SIG-M5 treated with dmso at 0.1 percent for 504 hours (cell line): ENCODE measurements at regions not wholly inside any gene's neighbourhood (a gene's known extent, or its start where the extent isn't known, plus 50 kb on each side); places are given as distances from the start of the nearest gene placed in this dataset.
"Not testable (repeated sequence)": the region's sequence is repeated elsewhere in the genome, so short reads cannot be mapped to it uniquely, and the experiment has no call there.

ENCODE experiments used
- DNase-seq: peaks from one replicate; lab custom pipeline; 2025; ENCODE audit not compliant: unreplicated experiment; lab: John Stamatoyannopoulos, UW

DNA sequence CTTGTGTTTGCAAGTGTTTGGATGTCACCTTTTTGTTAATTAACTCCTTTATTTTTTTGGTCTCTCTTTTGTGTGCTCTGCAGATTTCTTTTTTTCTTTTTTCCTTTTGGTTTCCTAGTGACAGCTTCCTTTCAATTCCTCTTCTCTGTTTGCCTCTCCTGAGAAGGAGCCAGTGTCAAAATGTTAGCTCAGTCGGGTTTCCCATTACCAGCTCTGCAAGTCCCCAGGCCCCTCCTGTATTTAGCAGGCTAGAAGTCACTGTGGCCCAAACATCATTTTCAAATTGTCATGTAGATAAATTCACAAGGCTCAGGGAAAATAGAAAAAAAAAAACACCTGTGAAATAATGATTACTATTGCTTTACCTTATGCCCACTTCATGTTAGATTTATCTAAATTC, 1621.6 kb downstream of the CDH8 start:
- DNase-seq: no peak

DNA sequence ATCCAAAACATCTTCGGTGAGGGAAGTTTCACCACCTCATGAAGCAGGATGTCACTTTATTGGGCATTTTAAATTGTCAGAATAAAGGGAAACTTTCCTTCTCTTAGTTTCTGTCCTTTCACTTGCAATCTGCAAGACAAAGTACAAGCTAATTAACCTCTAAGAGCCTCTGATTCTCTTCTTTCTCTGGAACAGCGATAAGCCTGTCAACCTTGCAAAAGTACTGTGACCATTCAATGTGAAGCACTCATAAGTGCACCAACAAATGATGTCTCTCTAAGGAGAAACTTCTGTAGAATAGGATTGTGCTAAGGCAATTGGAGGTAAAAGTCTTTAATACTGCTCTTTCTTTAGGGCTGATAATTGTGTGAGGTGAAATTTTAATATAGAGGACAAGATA, 1622.3 kb downstream of the CDH8 start:
- no peak for DNase-seq

DNA sequence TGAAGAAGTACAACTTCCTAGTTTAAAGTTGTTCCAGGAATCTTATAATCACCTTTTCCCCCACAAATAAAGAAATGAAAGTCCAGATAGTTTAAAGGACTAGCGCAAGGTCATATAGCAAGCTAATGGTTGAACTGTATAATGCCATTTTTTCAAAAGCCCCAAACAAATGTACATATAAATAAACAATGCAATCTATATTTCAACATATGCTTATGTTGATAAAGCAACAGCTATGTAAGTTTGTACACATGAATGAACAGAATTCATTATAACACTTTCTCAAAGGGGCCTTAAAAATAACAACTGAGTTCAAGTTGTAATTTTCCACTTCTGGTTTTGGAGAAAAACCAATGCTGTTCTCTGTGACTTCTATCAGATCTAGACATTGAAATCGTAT, 1628.6 kb downstream of the CDH8 start:
- no peak for DNase-seq

DNA sequence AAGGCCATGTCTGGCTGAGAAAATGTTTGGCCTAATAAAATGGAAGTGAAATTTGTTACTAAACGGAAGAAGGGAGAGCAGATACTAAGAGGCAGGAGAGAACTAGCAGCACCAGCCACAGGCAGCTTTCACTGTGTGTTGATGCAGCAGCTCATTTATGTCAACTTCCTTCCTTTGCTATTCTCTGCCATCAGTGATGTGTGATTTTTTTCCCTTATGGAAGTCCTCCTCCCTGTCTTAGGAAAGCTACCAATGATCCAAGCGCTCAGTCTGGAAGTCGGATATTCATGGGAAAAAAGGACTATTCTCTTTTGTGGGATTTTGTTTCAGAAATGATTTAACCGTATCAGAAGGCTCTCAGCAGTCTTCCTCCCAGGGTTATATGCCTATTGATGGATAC, 1629.2 kb downstream of the CDH8 start:
- no peak for DNase-seq

DNA sequence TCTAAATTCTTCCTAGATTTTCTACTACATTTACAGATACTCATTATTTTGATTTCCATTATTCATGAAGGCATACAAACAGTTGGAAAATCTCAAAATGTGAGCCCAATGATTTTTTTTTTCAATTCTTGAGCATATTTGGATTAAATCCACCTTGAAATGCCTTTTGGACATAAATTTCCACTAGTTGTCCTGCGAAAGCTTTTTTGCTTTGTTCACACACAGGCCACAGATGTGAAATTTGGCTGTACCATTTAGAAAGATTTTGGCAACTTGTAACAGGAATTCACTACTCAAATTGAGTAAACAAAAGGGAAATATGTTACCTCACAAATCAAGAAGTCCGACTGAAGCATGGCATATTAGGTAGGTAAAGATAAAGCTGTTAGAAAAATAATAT, 1631.0 kb downstream of the CDH8 start:
- no peak for DNase-seq

DNA sequence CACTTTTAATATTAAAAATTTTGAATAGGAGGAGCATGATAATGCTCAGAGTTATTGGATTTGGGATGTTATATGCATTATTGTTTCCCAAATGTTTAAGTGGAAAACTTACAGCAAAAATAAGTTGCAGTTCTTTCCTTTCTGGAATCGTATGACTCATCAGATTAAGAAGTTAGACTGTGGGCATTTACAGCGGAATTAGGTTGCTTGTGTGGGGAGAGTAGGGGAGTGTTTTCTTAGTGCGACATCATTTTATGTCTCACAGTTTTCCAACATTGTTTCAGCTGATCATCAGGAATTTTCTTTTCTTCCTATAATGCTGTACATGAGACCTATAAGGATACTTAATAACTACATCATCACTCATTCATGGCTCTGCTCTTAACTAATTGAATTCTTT, 1631.8 kb downstream of the CDH8 start:
- no peak for DNase-seq

DNA sequence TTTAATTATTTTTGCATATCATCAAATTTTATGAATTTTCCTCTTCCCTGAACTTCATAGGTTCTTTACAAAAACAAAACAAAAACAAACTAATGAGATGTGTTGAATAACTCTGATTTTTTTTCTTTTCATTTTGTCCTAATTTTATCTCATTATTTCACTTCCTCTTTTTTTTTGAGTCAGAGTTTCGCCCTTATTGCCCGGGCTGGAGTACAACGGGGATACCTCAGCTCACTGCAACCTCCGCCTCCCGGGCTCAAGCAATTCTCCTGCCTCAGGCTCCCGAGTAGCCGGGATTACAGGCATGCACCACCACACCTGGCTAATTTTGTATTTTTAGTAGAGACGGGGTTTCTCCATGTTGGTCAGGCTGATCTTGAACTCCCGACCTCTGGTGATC, 1633.3 kb downstream of the CDH8 start:
- peak; percentile 3 for DNase-seq

DNA sequence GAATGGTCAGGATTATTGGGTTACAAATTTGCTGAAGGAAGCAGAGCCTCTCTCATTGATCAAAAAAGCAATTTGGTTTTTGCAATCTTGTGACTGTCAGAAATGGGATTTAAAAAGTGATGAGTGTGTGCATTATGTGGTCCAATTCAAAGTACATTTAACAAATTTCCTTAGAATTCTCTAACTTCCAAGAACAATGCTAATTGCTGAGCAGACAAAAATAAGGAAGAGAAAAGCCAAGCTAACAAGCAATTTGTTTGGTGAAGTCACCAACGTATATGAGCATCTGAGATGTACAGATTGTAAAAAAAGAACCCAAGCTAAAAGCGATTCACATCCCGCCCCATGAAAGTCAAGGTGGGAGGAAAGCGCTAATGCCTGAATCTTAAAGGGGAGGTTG, 1643.9 kb downstream of the CDH8 start:
- DNase-seq: no peak

DNA sequence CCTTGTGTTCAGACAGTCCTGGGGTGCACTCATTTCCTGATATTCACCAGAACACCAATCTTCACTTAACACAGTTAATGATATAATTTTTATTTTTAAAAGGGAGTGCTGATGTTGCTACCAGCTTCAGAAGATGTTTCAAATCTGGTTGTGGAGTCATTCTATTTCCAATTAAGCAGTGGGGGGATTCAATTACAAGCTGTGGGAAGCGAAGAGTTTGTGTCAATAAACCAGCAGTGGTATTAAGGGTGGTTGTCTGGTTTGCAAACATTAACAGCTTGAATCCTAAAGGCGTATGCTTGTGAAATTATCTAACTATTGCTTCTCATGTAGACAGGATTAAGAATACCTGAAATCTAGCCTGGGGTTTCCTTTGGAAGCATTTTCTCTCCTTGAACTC, 1637.5 kb upstream of the GOT2 start:
- DNase-seq: no peak

DNA sequence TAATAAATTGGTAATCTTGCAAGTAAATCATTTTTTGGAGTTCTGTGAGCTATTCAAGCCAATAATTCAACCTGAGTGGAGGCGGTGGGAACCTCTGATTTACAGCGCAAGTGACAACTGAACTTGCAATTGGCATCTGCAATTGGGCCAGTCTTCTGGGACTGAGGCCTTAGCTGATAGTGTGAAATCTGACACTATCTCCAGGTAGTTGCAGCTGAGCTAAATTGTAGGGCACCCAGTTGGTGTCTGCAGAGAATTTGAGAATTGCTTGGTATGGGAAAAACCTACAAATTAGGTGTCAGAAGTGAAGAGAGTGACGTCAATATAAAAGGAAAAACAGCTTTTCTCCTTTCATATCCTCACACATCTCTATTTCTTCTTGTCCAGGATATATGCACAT, 1633.6 kb upstream of the GOT2 start:
- no peak for DNase-seq

DNA sequence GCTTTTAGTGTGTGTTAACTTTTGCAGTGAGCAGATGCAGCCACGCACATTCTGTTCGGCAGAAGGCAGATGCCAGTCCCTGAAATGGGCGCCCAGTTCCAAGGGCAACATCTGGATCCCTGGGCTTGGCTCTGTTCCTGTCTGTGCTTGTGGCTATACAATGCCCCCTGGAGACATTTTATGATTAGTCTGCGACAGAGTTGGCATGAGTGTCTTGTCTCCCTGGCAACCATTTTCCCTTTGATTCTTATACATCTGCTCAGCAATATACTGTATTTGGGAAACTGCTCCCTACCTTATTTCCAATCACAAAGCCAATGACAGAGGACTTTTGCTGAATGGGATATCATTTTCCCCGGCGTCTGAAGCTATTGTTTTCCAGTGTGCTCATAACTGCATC, 1629.5 kb upstream of the GOT2 start:
- no peak for DNase-seq

DNA sequence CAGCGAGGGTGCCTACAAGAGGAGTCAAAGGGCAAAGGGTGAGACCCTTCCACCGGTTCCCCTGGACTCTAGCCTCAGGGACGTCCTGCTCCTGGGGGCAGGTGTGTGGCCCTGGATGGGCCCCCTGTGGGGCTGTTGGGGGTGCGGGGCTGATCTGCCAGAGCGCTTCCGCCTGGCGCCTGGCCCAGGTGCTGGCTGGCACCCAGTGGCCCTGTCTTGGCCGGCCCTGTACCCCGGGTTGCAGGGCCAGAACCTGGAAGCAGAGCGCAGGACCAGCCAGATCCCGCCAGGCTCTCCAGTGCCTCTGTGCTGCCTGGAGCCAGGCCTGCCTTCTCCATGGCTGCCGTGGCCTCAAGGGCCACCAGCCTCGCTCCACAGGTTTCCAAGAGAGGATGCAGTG, 1625.8 kb upstream of the GOT2 start:
- not testable (repeated sequence) for DNase-seq

DNA sequence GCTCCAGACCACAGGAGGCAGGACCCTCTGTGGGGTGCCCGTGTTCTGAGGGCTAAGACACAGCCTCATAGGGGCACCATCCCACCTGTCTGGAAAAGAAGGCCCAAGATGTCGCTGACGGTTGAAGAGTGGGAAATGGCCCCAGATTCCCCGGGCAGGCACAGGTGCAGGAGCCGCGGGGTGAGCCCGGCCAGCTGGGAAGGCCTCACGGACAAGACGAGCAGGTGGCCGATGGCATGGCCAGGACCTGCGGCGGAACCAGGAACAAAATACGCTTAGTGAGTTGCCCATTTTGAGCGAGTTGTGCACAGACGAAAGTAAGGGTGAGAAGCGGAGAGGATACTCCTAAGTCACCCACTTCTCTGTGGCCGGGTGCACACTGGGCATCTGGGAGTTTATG, 1625.3 kb upstream of the GOT2 start:
- DNase-seq: not testable (repeated sequence)

DNA sequence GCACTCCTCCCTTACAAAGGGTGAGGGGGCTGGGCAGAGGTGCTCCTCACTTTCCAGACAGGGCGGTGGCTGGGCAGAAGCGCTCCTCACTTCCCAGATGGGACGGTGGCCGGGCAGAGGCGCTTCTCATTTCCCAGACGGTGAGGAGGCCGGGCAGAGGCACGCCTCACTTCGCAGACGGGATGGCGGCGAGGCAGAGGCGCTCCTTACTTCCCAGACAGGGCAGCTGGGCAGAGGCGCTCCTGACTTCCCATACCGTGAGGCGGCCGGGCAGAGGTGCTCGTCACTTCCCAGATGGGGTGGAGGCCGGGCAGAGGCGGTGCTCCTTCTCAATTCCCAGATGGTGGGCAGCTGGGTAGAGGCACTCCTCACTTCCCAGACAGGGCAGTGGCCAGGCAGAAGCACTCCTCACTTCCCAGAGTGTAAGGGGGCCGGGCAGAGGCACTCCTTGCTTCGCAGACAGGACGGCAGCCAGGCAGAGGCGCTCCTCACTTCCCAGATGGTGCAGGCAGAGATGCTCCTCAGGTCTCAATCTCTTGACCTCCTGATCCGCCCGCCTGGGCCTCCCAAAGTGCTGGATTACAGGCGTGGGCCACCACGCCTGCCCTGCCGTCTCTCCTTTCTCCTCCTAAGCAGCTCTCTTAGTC, 1623.9 kb upstream of the GOT2 start:
- DNase-seq: not testable (repeated sequence)

DNA sequence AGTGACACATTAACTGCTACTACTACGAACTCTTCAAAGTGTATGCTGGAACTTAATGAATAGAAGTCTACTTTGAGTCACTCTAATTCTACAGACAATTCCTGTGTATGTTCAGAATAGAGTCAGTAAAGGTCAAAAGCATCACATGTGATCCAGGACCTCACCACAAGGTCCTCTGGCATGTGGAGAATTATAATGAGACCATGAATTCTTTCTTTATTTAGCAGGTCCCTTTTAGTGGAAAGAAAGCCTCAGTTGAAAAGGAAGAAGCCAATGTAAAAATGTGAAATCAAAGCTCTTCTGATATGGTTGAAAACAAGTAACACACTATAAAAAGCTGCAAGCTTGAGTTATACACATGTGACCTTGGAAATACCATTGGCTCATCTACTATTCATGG, 1612.1 kb upstream of the GOT2 start:
- DNase-seq: no peak

DNA sequence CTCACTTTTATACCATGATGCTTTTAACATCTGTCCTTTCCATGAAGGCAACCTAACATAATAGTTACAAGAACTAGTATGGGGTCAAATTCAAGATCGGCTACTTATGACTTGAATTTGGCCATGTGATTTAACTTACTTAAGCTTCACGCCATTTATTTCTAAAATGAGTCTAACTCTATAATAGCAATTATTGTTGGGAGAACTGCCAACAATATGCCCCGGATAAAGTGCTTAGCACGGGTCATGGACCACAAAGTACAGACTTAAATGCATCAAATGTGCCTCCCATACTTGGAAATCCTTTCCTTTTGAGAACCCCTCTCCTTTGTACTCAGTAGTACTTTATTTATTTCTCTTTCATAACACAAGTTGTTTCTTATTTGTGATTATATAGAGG, 1603.6 kb upstream of the GOT2 start:
- DNase-seq: no peak

DNA sequence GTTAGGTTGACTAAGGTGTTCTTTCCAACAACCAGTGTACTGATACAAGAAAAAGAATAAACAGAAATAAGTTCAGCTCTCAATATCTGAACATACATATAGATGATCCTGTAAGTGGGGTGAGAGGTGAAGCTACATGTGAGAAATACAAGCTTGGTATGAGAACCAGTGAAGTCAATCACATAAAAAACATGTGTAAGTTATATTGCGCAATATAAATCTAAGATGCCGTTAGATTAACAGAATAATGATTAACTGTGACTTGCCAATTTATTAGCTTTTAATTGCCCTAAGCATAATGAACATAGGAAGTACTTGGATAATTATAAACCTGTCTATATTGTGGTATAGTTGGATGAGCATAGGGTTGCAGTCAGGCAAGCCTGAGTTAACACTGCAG, 1597.1 kb upstream of the GOT2 start:
- no peak for DNase-seq

DNA sequence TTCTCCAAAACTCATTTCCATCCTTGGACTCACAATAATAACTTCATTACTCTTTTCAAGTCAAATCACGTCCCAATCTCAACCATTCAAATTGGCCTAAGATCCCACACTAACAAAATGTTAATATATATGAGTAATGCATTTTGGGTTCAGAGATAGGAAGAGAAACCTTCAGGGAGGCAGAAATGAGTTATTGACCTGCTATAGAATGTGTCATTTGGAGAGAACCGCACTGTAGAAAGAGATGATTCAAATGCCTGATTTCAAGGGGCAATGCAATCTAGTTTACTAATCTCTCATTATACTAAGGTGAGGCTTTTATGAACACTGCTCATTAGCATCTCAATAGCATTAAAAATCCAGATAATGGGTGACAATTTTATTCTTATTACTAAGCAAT, 1595.0 kb upstream of the GOT2 start:
- DNase-seq: no peak

DNA sequence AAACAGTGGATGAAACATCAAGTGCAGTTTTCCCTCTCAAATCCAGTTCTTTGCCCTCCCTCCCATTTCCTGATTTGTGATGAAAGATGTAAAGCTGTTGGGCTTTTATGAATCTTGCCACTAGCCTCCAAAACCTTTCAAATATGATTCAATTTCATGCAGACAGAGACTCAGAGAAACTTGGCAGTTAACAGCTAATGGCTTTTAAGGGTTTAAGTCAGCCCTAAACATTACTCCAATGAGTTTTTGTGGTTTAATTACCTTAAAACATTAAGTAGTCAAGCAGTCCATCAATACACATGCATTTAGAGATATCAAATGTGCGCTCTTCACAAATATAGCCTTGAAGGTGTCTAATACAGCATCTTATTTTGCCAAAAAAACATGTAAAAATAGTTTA, 1594.0 kb upstream of the GOT2 start:
- DNase-seq: no peak

DNA sequence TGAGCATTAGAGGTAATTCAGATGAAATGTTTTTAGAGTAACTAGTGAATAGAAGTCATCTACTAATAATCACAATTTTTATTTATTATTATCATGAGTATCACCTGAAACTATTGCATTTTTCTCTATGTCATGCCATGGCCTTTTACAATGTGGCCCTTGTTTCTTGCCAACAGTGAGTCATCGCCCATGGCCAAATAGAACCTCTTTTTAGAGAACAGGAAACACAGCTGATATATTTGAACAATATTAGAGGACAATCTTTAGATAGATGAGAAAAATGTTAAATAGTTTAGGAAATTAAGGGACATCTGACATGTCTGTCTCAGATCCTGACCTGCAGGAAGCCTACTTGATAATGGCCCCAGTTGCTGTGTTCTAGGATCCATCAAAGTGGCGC, 1584.4 kb upstream of the GOT2 start:
- no peak for DNase-seq

DNA sequence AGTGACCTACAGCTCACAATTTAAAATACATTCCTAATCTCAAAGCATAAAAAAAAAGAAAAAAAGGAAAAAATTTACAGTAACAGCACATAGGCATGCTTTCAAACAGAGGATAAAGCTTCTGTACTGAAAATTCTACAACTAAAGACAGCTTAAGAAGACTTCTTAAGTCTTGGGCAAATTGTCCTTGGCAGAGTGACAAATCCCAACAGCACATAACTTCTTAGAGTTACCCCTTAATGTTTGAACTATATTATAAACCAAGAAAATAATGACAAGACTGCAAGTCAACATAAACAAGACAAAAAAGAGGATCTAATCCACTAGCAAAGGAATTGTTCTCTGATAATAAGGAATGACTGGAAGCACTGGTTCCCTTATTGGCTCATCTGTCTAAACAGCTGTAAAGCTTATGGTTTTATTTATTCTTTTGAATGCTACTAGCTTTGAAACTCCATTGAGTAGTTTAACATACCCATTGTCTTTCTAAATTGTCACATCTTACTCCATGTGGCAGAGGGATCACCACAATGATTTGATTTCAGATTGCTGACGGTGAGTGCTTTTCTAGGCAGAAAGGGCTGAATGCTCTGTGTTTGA, 1576.8 kb upstream of the GOT2 start:
- no peak for DNase-seq

DNA sequence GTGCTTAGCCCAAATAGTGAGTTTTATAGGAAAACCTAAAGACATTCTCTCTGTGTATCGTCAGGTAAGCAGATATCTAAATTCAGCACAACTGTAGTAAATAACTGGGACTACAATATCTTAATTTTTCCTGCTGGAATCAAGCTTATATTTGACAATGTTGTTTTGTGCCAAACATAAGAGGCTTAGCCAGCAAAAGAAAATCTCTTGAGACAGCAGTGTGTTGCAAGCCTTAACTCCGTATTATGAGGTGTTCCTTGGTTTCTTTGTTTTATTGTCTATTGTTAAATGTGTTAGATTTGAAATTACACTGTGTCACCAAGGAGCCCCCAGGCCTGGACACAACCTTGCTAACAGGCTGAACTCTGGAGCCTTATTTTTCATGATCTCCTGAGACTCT, 1570.6 kb upstream of the GOT2 start:
- DNase-seq: no peak

DNA sequence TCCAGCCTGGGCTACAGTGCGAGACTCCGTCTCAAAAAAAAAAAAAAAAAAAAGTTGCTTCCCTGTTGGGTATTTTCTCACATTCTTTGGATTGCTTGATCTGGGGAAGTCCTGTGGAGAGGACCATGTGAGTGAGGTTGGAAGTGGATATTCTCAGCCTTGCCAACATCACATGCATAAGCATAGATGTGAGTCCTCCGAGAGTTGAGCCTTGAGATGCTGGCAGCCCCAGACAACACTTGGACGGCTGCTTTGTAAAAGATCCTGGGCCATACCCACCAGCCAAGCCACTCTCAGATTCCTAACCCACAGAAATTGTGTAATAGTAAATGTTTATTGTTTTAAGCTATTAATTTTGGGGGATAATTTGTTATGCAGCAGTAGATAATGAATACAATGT, 1570.0 kb upstream of the GOT2 start:
- DNase-seq: no peak
